A673 (cell line): ENCODE measurements at regions not wholly inside any gene's neighbourhood (a gene's known extent, or its start where the extent isn't known, plus 50 kb on each side); places are given as distances from the start of the nearest gene placed in this dataset.

Experiments used
- EZH2 ChIP-seq: fragments of 200-600 bp; sonication (generic); IDR thresholded peaks from 2 replicates; pipeline ENCODE4 v1.6.1; 2017; ENCODE audit warnings: borderline replicate concordance, low read depth, mild to moderate bottlenecking, mixed read lengths, antibody characterized with exemption, low read length; ENCODE audit not compliant: poor library complexity, severe bottlenecking
- TF ChIP-seq, protein P1 (sequence below): fragments of 300-800, 200-600 bp; sonication (generic); conservative IDR thresholded peaks from 2 replicates; pipeline ENCODE4 v1.5.1; 2017; ENCODE audit warnings: low read depth, mild to moderate bottlenecking, antibody characterized with exemption, low read length, moderate library complexity, mixed read lengths

- TF ChIP-seq, protein P1, sequence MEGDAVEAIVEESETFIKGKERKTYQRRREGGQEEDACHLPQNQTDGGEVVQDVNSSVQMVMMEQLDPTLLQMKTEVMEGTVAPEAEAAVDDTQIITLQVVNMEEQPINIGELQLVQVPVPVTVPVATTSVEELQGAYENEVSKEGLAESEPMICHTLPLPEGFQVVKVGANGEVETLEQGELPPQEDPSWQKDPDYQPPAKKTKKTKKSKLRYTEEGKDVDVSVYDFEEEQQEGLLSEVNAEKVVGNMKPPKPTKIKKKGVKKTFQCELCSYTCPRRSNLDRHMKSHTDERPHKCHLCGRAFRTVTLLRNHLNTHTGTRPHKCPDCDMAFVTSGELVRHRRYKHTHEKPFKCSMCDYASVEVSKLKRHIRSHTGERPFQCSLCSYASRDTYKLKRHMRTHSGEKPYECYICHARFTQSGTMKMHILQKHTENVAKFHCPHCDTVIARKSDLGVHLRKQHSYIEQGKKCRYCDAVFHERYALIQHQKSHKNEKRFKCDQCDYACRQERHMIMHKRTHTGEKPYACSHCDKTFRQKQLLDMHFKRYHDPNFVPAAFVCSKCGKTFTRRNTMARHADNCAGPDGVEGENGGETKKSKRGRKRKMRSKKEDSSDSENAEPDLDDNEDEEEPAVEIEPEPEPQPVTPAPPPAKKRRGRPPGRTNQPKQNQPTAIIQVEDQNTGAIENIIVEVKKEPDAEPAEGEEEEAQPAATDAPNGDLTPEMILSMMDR = no peak
- no peak for TF ChIP-seq EZH2
Observed at GRCh38 chr16:66003201-66003600, 363.3 kb upstream of the CDH5 start.
